ENCODE measurements at regions not wholly inside any gene's neighbourhood (a gene's known extent, or its start where the extent isn't known, plus 50 kb on each side); places are given as distances from the start of the nearest gene placed in this dataset.

GRCh38 chr18:28831476-28831875 lies 654.5 kb upstream of the CDH2 start (continued):
- TF ChIP-seq POU6F1 (CRISPR knock-in tag; IDR thresholded peaks at IDR 0.05; ENCODE audit: borderline replicate concordance, low read depth) (no peak), TSHZ2 (CRISPR knock-in tag; IDR thresholded peaks at IDR 0.05) (no peak), OSR1 (CRISPR knock-in tag; IDR thresholded peaks at IDR 0.05) (no peak), CREB5 (CRISPR knock-in tag; IDR thresholded peaks at IDR 0.05; ENCODE audit: low read depth) (no peak), CSDC2 (CRISPR knock-in tag; IDR thresholded peaks at IDR 0.05) (no peak), SNAI2 (CRISPR knock-in tag; IDR thresholded peaks at IDR 0.05) (no peak), RARB (CRISPR knock-in tag; IDR thresholded peaks at IDR 0.05) (no peak), ISL1 (CRISPR knock-in tag; IDR thresholded peaks at IDR 0.05) (no peak), GLIS3 (CRISPR knock-in tag; IDR thresholded peaks at IDR 0.05) (no peak)

- TF ChIP-seq ZNF70 (CRISPR knock-in tag; IDR thresholded peaks at IDR 0.05) = no peak
- TF ChIP-seq BACH2 (CRISPR knock-in tag; IDR thresholded peaks at IDR 0.05; ENCODE audit: borderline replicate concordance) = no peak
- no peak for TF ChIP-seq CREB5 (CRISPR knock-in tag; IDR thresholded peaks at IDR 0.05; ENCODE audit: low read depth)
- no peak for TF ChIP-seq TOX (CRISPR knock-in tag; IDR thresholded peaks at IDR 0.05; ENCODE audit: borderline replicate concordance)
- no peak for TF ChIP-seq ZC3H10 (CRISPR knock-in tag; IDR thresholded peaks at IDR 0.05)
- no peak for TF ChIP-seq ZNF8 (CRISPR knock-in tag; IDR thresholded peaks at IDR 0.05)
- no peak for TF ChIP-seq TSHZ2 (CRISPR knock-in tag; IDR thresholded peaks at IDR 0.05)
- TF ChIP-seq TCF4 (CRISPR knock-in tag; IDR thresholded peaks at IDR 0.05; ENCODE audit: borderline replicate concordance) = no peak
- TF ChIP-seq SNAI2 (CRISPR knock-in tag; IDR thresholded peaks at IDR 0.05) = no peak
- TF ChIP-seq ZFP30 (CRISPR knock-in tag; IDR thresholded peaks at IDR 0.05) = no peak
- no peak for TF ChIP-seq ARNTL (CRISPR knock-in tag; IDR thresholded peaks at IDR 0.05; ENCODE audit: borderline replicate concordance, low read depth)
- TF ChIP-seq OSR1 (CRISPR knock-in tag; IDR thresholded peaks at IDR 0.05) = no peak
- TF ChIP-seq ESRRG (CRISPR knock-in tag; IDR thresholded peaks at IDR 0.05) = no peak
- TF ChIP-seq GLIS3 (CRISPR knock-in tag; IDR thresholded peaks at IDR 0.05) = no peak
Observed at GRCh38 chr18:28826107-28826506, 649.2 kb upstream of the CDH2 start.

GRCh38 chr18:28824183-28824574 lies 647.2 kb upstream of the CDH2 start:
- no peak for ATAC-seq
- no peak for TF ChIP-seq ZFP3 (CRISPR knock-in tag; IDR thresholded peaks at IDR 0.05)
- no peak for TF ChIP-seq CSDC2 (CRISPR knock-in tag; IDR thresholded peaks at IDR 0.05)
- TF ChIP-seq ZC3H10 (CRISPR knock-in tag; IDR thresholded peaks at IDR 0.05) = no peak
- TF ChIP-seq ESRRG (CRISPR knock-in tag; IDR thresholded peaks at IDR 0.05) = no peak
- no peak for TF ChIP-seq RARB (CRISPR knock-in tag; IDR thresholded peaks at IDR 0.05)
- TF ChIP-seq ZNF8 (CRISPR knock-in tag; IDR thresholded peaks at IDR 0.05) = no peak
- no peak for TF ChIP-seq OSR1 (CRISPR knock-in tag; IDR thresholded peaks at IDR 0.05)
- no peak for TF ChIP-seq ARNTL (CRISPR knock-in tag; IDR thresholded peaks at IDR 0.05; ENCODE audit: borderline replicate concordance, low read depth)
- no peak for TF ChIP-seq ZFP30 (CRISPR knock-in tag; IDR thresholded peaks at IDR 0.05)
- no peak for TF ChIP-seq CSRNP3 (CRISPR knock-in tag; IDR thresholded peaks at IDR 0.05)
- no peak for TF ChIP-seq ZNF565 (CRISPR knock-in tag; conservative IDR thresholded peaks at IDR 0.05; ENCODE audit: low read depth)
- TF ChIP-seq PATZ1 (CRISPR knock-in tag; IDR thresholded peaks at IDR 0.05; ENCODE audit: borderline replicate concordance) = no peak
- no peak for TF ChIP-seq POU6F1 (CRISPR knock-in tag; IDR thresholded peaks at IDR 0.05; ENCODE audit: borderline replicate concordance, low read depth)

More at GRCh38 chr18:28826107-28826506, 649.2 kb upstream of the CDH2 start:
- ATAC-seq = no peak

Data from SK-N-SH treated with all-trans-retinoic acid at 6 μM for 48 hours (cell line).